ENCODE measurements at regions not wholly inside any gene's neighbourhood (a gene's known extent, or its start where the extent isn't known, plus 50 kb on each side); places are given as distances from the start of the nearest gene placed in this dataset.

GRCh38 chr11:134753771-134754520 lies 341.9 kb upstream of the B3GAT1 start:
- no CpG with 5 or more reads among the region's 16 CpGs for WGBS (ENCODE audit: insufficient coverage, low lambda C conversion rate)
- no peaks in the 10 kb centered on the region for H3K27me3 ChIP-seq (ENCODE audit: control insufficient read depth, insufficient read depth, low read length)
- no peaks in the 10 kb centered on the region for H3K36me3 ChIP-seq (ENCODE audit: control insufficient read depth, insufficient read depth, low read length)
- no peak overlapping the region for H3K4me3 ChIP-seq (ENCODE audit: low read length)
- H3K9me3 ChIP-seq (ENCODE audit: control insufficient read depth, low read depth, low read length), result peaks cover 2% of the 10 kb centered on the region
- H3K4me1 ChIP-seq (ENCODE audit: control insufficient read depth, insufficient read depth, low read length), result peaks cover 26% of the 10 kb centered on the region
- no peak overlapping the region for H3K27ac ChIP-seq (ENCODE audit: low read length)
- no peak for DNase-seq

- H3K4me1 ChIP-seq (ENCODE audit: control insufficient read depth, insufficient read depth, low read length), result peaks cover 26% of the 10 kb centered on the region
- no peak for DNase-seq
- no peaks in the 10 kb centered on the region for H3K36me3 ChIP-seq (ENCODE audit: control insufficient read depth, insufficient read depth, low read length)
- WGBS (ENCODE audit: insufficient coverage, low lambda C conversion rate), result no CpG with 5 or more reads among the region's 13 CpGs
- no peaks in the 10 kb centered on the region for H3K27me3 ChIP-seq (ENCODE audit: control insufficient read depth, insufficient read depth, low read length)
- peak overlapping the region; percentile 82 for H3K27ac ChIP-seq (ENCODE audit: low read length)
- no peak overlapping the region for H3K4me3 ChIP-seq (ENCODE audit: low read length)
- peaks cover 8% of the 10 kb centered on the region for H3K9me3 ChIP-seq (ENCODE audit: control insufficient read depth, low read depth, low read length)
Measured at GRCh38 chr11:134752964-134753770, 341.1 kb upstream of the B3GAT1 start.

GRCh38 chr11:134752526-134752925 lies 340.5 kb upstream of the B3GAT1 start:
- no peaks in the 10 kb centered on the region for H3K27me3 ChIP-seq (ENCODE audit: control insufficient read depth, insufficient read depth, low read length)
- H3K27ac ChIP-seq (ENCODE audit: low read length), result peak overlapping the region; percentile 82
- no peak for DNase-seq
- H3K4me3 ChIP-seq (ENCODE audit: low read length), result no peak overlapping the region
- no peaks in the 10 kb centered on the region for H3K36me3 ChIP-seq (ENCODE audit: control insufficient read depth, insufficient read depth, low read length)
- H3K9me3 ChIP-seq (ENCODE audit: control insufficient read depth, low read depth, low read length), result peaks cover 8% of the 10 kb centered on the region
- peaks cover 26% of the 10 kb centered on the region for H3K4me1 ChIP-seq (ENCODE audit: control insufficient read depth, insufficient read depth, low read length)
- WGBS (ENCODE audit: insufficient coverage, low lambda C conversion rate), result no CpG with 5 or more reads among the region's 6 CpGs

GRCh38 chr11:134751766-134752165 lies 339.7 kb upstream of the B3GAT1 start:
- Histone ChIP-seq H3K4me1 (ENCODE audit: control insufficient read depth, insufficient read depth, low read length) (peaks cover 29% of the 10 kb centered on the region), H3K4me3 (ENCODE audit: low read length) (no peak overlapping the region), H3K36me3 (ENCODE audit: control insufficient read depth, insufficient read depth, low read length) (no peaks in the 10 kb centered on the region), H3K27me3 (ENCODE audit: control insufficient read depth, insufficient read depth, low read length) (no peaks in the 10 kb centered on the region), H3K27ac (ENCODE audit: low read length) (peak overlapping the region; percentile 82), H3K9me3 (ENCODE audit: control insufficient read depth, low read depth, low read length) (peaks cover 8% of the 10 kb centered on the region)
- WGBS (ENCODE audit: insufficient coverage, low lambda C conversion rate), result 20% methylated on average over 1 of the region's 6 CpGs
- DNase-seq, result peak; percentile 87 to 93

- H3K27ac ChIP-seq (ENCODE audit: low read length), result peak overlapping the region; percentile 82
- peaks cover 8% of the 10 kb centered on the region for H3K9me3 ChIP-seq (ENCODE audit: control insufficient read depth, low read depth, low read length)
- WGBS (ENCODE audit: insufficient coverage, low lambda C conversion rate), result no CpG with 5 or more reads among the region's 8 CpGs
- H3K36me3 ChIP-seq (ENCODE audit: control insufficient read depth, insufficient read depth, low read length), result no peaks in the 10 kb centered on the region
- H3K4me3 ChIP-seq (ENCODE audit: low read length), result no peak overlapping the region
- H3K27me3 ChIP-seq (ENCODE audit: control insufficient read depth, insufficient read depth, low read length), result no peaks in the 10 kb centered on the region
- peaks cover 29% of the 10 kb centered on the region for H3K4me1 ChIP-seq (ENCODE audit: control insufficient read depth, insufficient read depth, low read length)
- DNase-seq, result peak; percentile 47 to 74
Measured at GRCh38 chr11:134751031-134751585, 339.1 kb upstream of the B3GAT1 start.

- Histone ChIP-seq H3K9me3 (ENCODE audit: control insufficient read depth, low read depth, low read length) (peaks cover 10% of the 10 kb centered on the region), H3K36me3 (ENCODE audit: control insufficient read depth, insufficient read depth, low read length) (no peaks in the 10 kb centered on the region), H3K27ac (ENCODE audit: low read length) (peak overlapping the region; percentile 82), H3K4me1 (ENCODE audit: control insufficient read depth, insufficient read depth, low read length) (peaks cover 29% of the 10 kb centered on the region), H3K4me3 (ENCODE audit: low read length) (no peak overlapping the region), H3K27me3 (ENCODE audit: control insufficient read depth, insufficient read depth, low read length) (no peaks in the 10 kb centered on the region)
- no peak for DNase-seq
- WGBS (ENCODE audit: insufficient coverage, low lambda C conversion rate), result no CpG with 5 or more reads among the region's 2 CpGs
Measured at GRCh38 chr11:134750619-134751018, 338.6 kb upstream of the B3GAT1 start.

GRCh38 chr11:134749040-134749839 lies 337.2 kb upstream of the B3GAT1 start:
- Histone ChIP-seq H3K27me3 (ENCODE audit: control insufficient read depth, insufficient read depth, low read length) (no peaks in the 10 kb centered on the region), H3K36me3 (ENCODE audit: control insufficient read depth, insufficient read depth, low read length) (no peaks in the 10 kb centered on the region), H3K9me3 (ENCODE audit: control insufficient read depth, low read depth, low read length) (peaks cover 10% of the 10 kb centered on the region), H3K4me3 (ENCODE audit: low read length) (no peak overlapping the region), H3K4me1 (ENCODE audit: control insufficient read depth, insufficient read depth, low read length) (peaks cover 32% of the 10 kb centered on the region), H3K27ac (ENCODE audit: low read length) (no peak overlapping the region)
- no CpG with 5 or more reads among the region's 5 CpGs for WGBS (ENCODE audit: insufficient coverage, low lambda C conversion rate)
- no peak for DNase-seq

- Histone ChIP-seq H3K9me3 (ENCODE audit: control insufficient read depth, low read depth, low read length) (peaks cover 10% of the 10 kb centered on the region), H3K4me3 (ENCODE audit: low read length) (no peak overlapping the region), H3K27me3 (ENCODE audit: control insufficient read depth, insufficient read depth, low read length) (no peaks in the 10 kb centered on the region), H3K36me3 (ENCODE audit: control insufficient read depth, insufficient read depth, low read length) (no peaks in the 10 kb centered on the region), H3K27ac (ENCODE audit: low read length) (no peak overlapping the region), H3K4me1 (ENCODE audit: control insufficient read depth, insufficient read depth, low read length) (peaks cover 42% of the 10 kb centered on the region)
- peak in 1 of 2 donors; percentile 46 for DNase-seq
- WGBS (ENCODE audit: insufficient coverage, low lambda C conversion rate), result 67% methylated on average over 1 of the region's 2 CpGs
Measured at GRCh38 chr11:134746609-134747008, 334.6 kb upstream of the B3GAT1 start.

- no CpG with 5 or more reads among the region's 3 CpGs for WGBS (ENCODE audit: insufficient coverage, low lambda C conversion rate)
- Histone ChIP-seq H3K27me3 (ENCODE audit: control insufficient read depth, insufficient read depth, low read length) (no peaks in the 10 kb centered on the region), H3K4me1 (ENCODE audit: control insufficient read depth, insufficient read depth, low read length) (peaks cover 40% of the 10 kb centered on the region), H3K36me3 (ENCODE audit: control insufficient read depth, insufficient read depth, low read length) (no peaks in the 10 kb centered on the region), H3K27ac (ENCODE audit: low read length) (no peak overlapping the region), H3K4me3 (ENCODE audit: low read length) (no peak overlapping the region), H3K9me3 (ENCODE audit: control insufficient read depth, low read depth, low read length) (peaks cover 10% of the 10 kb centered on the region)
- DNase-seq, result no peak
Measured at GRCh38 chr11:134745456-134745855, 333.4 kb upstream of the B3GAT1 start.

- peaks cover 13% of the 10 kb centered on the region for H3K9me3 ChIP-seq (ENCODE audit: control insufficient read depth, low read depth, low read length)
- no peaks in the 10 kb centered on the region for H3K36me3 ChIP-seq (ENCODE audit: control insufficient read depth, insufficient read depth, low read length)
- no peak overlapping the region for H3K4me3 ChIP-seq (ENCODE audit: low read length)
- H3K27ac ChIP-seq (ENCODE audit: low read length), result no peak overlapping the region
- no peaks in the 10 kb centered on the region for H3K27me3 ChIP-seq (ENCODE audit: control insufficient read depth, insufficient read depth, low read length)
- peaks cover 43% of the 10 kb centered on the region for H3K4me1 ChIP-seq (ENCODE audit: control insufficient read depth, insufficient read depth, low read length)
- DNase-seq, result peak in 1 of 2 donors; percentile 27
- WGBS (ENCODE audit: insufficient coverage, low lambda C conversion rate), result no CpG with 5 or more reads among the region's 4 CpGs
Measured at GRCh38 chr11:134743820-134744195, 331.8 kb upstream of the B3GAT1 start.

All from large intestine (tissue), 3 donors.